ENCODE measurements at regions not wholly inside any gene's neighbourhood (a gene's known extent, or its start where the extent isn't known, plus 50 kb on each side); places are given as distances from the start of the nearest gene placed in this dataset.

DNA sequence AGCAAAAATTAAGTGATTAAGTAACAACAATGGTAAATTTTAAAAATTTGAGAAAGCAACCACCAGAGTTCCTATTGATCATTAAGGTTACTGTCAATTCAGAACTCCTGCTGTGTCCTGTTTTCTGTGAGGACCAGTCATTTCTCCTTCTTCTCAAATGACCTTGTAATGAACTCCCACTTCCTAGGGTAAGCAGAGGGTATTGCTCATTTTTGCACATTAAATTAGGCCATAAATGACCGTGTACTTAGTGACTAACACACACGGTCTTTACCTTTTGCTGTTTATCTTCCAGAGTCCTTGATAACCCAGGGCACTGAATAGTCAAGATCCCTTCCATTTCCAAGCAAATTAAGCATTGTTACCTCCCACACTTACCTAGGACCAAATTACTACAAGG lies 227.5 kb upstream of the LYPLAL1 start:
- no peak for DNase-seq (ENCODE audit: low read depth)
- H3K4me3 ChIP-seq (ENCODE audit: low read depth, low read length) = no peak overlapping the region
- TF ChIP-seq, protein P1, sequence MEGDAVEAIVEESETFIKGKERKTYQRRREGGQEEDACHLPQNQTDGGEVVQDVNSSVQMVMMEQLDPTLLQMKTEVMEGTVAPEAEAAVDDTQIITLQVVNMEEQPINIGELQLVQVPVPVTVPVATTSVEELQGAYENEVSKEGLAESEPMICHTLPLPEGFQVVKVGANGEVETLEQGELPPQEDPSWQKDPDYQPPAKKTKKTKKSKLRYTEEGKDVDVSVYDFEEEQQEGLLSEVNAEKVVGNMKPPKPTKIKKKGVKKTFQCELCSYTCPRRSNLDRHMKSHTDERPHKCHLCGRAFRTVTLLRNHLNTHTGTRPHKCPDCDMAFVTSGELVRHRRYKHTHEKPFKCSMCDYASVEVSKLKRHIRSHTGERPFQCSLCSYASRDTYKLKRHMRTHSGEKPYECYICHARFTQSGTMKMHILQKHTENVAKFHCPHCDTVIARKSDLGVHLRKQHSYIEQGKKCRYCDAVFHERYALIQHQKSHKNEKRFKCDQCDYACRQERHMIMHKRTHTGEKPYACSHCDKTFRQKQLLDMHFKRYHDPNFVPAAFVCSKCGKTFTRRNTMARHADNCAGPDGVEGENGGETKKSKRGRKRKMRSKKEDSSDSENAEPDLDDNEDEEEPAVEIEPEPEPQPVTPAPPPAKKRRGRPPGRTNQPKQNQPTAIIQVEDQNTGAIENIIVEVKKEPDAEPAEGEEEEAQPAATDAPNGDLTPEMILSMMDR (IDR thresholded peaks at IDR 0.05; ENCODE audit: insufficient read depth, low read length) = no peak

DNA sequence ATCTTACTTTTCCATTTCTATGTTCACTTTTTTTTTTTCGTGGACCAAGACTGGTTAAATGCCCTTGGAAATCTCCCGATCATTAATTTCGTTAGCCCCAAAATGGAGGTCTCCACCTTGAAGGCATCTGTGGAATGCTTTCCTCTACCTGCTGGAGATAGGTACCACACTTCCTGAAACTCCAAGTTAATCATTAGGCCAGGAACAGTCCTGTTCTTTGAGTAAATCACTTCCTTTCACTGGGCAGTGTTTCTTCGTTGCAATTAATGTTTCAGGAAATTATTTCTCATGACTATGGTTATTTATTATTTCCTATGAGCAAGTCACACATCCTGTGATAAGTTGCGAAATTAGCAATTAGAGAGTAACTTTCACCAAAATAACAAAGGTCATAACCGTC lies 225.2 kb upstream of the LYPLAL1 start:
- DNase-seq (ENCODE audit: low read depth) = no peak
- H3K4me3 ChIP-seq (ENCODE audit: low read depth, low read length) = no peak overlapping the region
- TF ChIP-seq, protein P1 (IDR thresholded peaks at IDR 0.05; ENCODE audit: insufficient read depth, low read length) = no peak

DNA sequence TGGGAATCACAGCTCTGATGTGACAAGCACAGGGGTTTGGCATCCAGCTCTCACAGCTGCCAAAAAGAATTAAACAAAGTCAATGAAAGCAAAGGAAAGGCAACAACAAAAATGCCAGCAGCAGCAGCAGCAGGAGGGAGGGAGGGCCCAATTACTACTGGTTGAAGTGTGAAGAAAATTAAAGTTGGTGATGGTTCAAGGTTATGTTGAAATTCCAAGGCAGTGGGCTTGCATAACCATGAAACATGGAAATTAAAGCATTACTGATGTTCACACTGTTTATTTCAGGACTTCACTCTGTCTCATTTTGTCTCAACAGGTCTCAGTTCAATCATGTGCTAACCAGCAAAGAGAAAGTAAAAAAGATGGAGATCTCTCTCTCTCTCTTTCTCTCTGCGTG lies 220.3 kb upstream of the LYPLAL1 start:
- no peak overlapping the region for H3K4me3 ChIP-seq (ENCODE audit: low read depth, low read length)
- no peak for DNase-seq (ENCODE audit: low read depth)
- TF ChIP-seq, protein P1 (IDR thresholded peaks at IDR 0.05; ENCODE audit: insufficient read depth, low read length) = no peak

DNA sequence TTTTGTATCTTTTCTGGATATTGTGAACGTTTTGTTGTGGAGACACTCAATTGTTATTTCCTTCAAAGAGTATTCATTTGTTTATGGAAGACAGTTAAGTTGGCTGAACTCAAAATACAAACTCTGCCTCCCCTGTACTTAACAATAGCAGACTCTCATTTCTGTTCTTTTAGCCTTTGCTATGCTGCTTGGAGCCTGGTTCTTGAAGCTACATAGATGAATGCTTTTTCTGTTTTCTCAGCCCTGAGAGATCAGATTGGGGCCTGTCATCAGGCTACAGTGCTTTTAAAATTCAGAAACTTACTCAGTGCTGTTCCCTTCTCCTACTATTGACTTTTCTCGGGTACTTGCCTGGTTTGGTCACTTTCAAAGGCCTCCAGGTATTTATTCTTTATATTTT lies 215.7 kb upstream of the LYPLAL1 start:
- no peak for DNase-seq (ENCODE audit: low read depth)
- no peak overlapping the region for H3K4me3 ChIP-seq (ENCODE audit: low read depth, low read length)
- TF ChIP-seq, protein P1 (IDR thresholded peaks at IDR 0.05; ENCODE audit: insufficient read depth, low read length) = no peak

DNA sequence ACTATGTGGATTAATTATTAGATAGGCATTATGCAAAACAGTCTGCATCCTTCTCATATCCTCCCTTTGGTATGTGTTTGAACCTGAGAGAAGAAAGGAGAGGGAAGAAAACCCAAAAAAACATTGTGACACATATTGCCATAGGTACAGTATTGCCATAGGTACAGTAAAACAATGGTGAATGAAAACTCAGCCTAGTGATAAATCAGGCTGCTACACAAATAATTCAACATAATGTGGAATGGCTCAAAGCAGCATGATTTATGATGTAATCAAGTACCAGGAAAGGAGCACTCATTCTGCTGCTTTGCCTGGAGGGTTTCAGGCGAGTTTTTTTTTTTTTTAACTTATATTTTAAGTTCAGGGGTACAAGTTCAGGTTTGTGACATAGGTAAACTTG lies 213.9 kb upstream of the LYPLAL1 start:
- no peak for DNase-seq (ENCODE audit: low read depth)
- TF ChIP-seq, protein P1 (IDR thresholded peaks at IDR 0.05; ENCODE audit: insufficient read depth, low read length) = no peak
- H3K4me3 ChIP-seq (ENCODE audit: low read depth, low read length) = no peak overlapping the region

DNA sequence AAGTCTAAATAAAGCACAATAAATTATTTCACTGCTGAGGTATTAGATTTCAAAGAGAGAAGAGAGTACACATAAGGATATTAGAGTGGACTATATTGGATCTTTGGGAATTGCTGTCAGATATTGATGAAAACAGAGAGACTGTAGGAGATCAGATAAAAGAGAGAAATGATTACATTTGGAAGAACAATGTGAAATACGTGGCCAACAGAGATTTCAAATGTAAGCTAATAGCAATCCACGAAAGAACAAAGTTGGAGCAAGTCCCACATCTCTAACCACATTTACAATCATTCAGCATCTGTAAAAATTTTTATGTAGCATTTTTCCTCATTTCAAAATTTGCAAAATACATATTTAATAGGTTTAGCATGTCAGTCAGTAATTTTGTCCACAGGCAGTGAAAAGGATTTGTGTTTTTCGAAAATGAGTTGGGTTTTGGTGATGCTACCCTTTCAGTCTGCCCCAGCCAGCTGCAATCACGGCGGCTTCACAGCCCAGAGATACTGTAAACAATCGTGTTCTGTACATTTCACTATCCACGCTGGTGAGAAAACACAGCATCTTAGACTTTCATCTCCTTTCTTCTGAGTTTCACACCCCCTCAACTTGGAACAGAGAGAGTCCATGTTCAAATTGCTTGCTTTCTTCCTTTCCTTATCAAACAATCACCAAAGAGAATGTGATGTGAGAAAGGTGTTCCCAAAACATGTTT lies 209.1 kb upstream of the LYPLAL1 start:
- TF ChIP-seq, protein P1 (IDR thresholded peaks at IDR 0.05; ENCODE audit: insufficient read depth, low read length) = no peak
- H3K4me3 ChIP-seq (ENCODE audit: low read depth, low read length) = no peak overlapping the region
- DNase-seq (ENCODE audit: low read depth) = peak; percentile 30

DNA sequence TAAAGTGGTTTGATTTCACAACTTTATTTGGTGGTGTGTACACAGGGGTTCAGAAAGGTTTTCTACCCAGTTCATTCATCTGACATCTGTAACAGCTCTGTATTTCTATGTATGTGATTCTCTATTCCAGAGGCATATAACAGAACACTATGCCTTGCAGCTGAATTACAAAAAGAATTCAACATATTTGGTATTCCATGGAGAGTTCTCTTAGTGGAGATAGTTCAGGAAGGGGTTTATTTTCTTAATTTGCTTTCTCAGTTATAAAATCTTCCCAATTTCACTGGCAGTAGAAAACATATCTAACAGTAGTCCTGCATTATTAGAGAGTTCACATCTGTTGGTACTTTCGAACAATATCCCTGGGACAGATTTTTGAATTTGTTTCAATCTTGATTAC lies 207.9 kb upstream of the LYPLAL1 start:
- TF ChIP-seq, protein P1 (IDR thresholded peaks at IDR 0.05; ENCODE audit: insufficient read depth, low read length) = no peak
- peak; percentile 17 for DNase-seq (ENCODE audit: low read depth)
- no peak overlapping the region for H3K4me3 ChIP-seq (ENCODE audit: low read depth, low read length)

All from fibroblast of the aortic adventitia (primary cell).